ENCODE measurements at regions not wholly inside any gene's neighbourhood (a gene's known extent, or its start where the extent isn't known, plus 50 kb on each side); places are given as distances from the start of the nearest gene placed in this dataset.
A peak's percentile ranks its signal among the peaks of the same experiment; 100 is the strongest.

DNA sequence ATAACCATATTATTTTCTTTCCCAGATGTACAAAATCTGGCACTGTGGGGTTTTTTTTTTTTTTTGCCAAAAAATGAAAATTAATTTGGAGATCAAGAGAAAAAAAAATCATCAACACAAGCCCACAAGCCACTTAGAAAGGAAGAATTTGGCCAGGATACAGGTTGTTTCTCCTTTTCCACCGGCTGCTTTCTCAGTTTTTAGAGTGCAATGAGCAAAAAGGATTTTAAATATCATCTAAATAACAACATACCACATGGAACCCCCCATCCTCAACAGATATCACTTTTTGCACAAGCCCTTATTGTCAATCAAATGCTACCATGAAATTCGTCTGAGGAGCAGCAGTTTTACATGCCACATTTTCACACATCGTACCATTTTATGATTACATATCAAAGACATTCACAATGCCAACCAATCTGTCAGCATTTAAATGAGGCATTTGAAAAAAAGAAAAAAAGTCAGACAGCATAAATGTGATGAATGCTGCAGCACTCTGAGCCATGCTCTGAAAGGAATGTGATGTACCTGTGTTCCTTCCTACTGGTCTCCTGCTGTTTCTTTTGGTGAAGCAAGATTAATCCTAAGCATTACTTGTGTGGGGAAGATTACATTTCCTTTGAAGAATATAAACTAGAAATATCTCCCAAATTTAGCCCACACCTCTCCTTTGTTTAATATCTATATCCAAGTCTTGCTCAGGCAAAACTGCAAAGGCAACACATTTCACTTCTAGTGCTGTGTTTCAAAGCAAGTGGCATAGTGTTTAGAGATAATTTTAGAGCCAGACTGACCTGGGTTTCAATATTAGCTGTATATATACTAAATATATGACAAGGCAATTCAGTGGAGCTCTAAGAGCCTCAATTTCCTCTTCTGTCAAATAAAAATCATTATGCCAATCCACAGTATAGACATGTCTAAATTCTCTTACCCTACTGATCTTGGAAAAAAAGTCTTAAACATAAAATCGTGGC, 391.3 kb downstream of the CMPK2 start:
- no peak for DNase-seq (ENCODE audit: low read depth, low spot score)
- no peak overlapping the region for H3K27ac ChIP-seq

DNA sequence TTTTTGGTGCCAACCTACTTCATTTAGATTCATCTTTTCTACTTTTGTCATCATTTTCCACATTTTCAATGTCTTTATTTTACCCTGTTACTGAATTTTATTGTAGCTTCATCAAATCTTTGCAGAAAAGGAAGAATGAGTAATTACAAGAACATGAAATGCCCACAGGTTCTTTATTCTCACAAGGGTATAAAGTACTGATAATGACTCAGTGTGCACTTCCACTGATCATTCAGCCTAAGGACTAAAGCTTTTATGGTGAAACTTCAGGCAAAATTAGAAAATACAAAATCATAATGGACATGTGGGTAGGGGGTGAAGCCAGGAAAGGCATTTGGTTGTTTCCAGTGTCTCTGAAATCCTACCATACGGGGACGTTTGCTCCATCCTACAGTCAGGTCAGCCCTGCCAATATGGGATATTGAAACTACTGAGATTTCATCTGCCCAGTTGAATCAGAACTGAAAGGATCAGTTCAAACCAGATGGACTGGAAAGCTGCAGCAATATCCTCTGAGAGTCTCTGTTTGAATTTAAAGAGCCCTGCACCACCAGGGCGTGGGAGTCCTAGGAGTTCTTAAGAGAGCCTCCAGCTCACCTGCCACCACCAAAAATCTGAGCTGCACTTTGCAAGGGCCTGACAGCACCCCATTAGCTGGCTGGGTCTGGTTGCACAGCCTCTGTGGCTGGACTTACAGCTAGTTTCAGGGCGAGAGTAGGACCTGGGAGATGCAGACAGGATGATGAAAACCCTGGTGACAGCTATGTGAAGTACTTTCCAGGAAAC, 390.4 kb downstream of the CMPK2 start:
- DNase-seq (ENCODE audit: low read depth, low spot score): no peak
- no peak overlapping the region for H3K27ac ChIP-seq

DNA sequence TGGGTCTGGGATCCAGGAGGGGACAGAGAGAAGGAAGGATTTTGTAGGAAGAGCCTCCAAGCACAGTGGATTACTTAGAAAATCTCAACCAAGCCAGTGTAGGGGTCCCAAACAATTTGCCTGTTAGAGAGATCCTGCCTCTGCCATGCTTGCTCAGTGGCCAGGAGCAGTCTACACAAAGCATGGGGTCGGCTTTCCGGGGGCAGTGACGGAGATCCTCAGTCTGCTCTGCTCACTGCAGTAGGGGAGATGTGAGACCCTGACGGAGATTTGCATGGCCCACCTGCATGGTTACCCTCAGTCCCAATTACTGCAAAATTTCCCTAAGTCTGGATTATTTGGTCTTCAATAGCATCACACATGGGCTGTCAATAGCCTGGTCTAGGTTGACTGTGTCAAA, 385.2 kb downstream of the CMPK2 start:
- H3K27ac ChIP-seq: no peak overlapping the region
- DNase-seq (ENCODE audit: low read depth, low spot score): no peak

DNA sequence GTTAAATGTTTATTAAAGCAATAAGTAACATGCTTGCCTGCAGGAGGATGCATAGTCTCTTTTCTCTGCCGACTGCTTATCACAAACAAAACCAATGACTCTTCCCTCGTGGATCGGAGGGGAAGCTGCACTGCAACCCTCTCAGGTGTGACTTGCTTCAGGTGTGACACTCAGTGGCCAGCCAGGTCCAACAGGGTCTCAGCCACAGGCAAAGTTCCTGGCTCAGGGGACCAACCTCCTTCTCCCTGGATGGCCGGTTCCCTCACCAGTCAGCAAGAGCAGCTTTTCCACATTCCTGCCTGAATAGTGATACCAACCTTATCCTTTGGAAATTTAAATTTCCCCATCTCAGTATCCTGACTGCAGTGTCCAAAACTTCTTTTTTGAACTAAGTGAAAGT, 383.5 kb downstream of the CMPK2 start:
- H3K27ac ChIP-seq: no peak overlapping the region
- no peak for DNase-seq (ENCODE audit: low read depth, low spot score)

DNA sequence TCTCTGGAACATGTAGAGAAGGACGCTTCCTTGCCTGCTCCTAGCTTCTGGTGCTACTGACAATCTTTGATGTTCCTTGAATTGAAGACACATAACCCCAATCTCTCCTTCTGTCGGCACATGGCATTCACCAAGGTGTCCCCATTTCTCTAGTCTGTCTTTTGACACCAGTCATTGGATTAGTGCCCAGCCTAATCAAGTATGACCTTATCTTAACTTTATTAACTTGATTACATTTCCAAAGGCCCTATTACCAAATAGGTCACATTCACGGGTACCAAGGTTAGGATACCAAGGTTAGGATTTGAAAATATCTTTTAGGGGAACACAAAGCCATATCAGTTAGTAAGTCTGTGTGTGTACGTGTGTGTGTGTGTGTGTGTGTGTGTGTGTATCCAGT, 377.9 kb downstream of the CMPK2 start:
- DNase-seq (ENCODE audit: low read depth, low spot score): no peak
- no peak overlapping the region for H3K27ac ChIP-seq

DNA sequence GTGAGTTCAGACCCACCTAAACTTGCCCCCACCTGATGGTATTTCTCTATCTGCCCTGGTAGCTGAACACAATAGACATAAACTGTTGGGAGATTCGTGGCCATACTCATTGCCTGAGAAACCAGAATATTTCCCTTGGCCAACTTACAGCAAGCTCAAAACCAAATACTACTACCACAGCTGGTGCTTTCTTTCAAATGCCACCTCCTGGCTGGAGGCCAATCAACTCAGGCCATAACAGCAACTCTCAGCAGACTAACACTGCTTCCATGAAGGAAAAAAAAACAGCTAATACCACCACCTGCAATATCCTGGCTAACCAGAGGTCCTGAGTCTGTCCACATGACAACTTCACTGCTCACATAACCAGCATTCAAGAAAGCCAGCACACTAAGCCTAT, 373.1 kb downstream of the CMPK2 start:
- H3K27ac ChIP-seq: no peak overlapping the region
- DNase-seq (ENCODE audit: low read depth, low spot score): no peak

DNA sequence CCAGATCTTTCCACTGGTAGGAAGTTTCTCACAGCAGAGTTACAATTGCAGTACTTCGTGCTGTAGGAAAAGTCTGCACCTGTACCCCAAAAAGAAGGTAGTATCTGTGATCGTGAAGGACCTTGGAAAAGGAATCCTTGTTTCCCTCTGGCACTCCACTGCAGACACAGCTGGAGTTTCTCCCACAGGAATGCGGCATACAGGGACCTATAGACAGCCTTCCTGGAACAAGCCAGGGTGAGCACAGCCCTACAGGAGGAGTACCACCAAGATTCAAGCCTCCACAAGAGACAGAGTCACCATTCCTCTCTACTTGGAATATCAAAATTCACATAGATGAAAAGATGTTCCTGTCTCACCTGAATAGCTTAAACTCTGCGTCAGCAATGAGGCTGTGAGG, 372.4 kb downstream of the CMPK2 start:
- no peak overlapping the region for H3K27ac ChIP-seq
- no peak for DNase-seq (ENCODE audit: low read depth, low spot score)

DNA sequence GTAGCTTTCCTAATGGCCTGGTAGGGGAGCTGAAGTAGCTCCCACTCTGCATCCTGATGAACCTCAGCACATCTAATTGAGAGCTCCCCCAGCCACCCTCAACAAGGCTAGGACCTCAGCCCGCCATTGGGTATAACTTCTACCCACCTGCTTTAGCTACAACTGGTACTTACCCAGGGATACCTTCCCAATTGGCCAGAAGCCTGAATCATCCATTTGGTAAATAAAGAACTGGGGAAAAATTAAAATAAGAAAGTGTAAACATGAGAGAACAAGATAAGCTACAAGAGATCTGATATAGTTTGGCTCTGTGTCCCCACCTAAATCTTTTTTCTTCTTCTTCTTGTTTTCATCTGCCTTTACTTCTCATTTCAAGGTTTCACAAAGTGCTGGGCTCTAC, 372.0 kb downstream of the CMPK2 start:
- DNase-seq (ENCODE audit: low read depth, low spot score): no peak
- no peak overlapping the region for H3K27ac ChIP-seq

DNA sequence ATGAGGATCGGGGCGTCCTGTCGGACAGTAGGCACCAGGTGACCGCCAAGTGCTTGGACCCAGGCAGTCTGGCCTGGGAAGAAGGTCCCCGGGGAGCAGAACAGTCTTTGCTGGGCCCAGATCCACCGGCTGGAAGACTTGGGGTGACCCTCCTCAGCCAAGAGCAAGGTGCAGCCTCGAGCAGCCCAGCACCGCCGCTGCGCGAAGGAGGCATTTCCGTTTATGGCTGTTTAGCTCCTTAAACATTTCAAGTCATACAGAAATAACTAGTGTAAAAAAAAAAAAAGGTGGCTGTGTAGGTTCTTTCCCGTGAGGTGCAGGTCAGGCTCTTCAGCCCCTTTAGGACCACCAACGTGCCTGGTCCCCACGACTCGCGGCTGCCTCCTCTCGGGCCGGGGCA, 370.2 kb downstream of the CMPK2 start:
- H3K27ac ChIP-seq: no peak overlapping the region
- no peak for DNase-seq (ENCODE audit: low read depth, low spot score)

DNA sequence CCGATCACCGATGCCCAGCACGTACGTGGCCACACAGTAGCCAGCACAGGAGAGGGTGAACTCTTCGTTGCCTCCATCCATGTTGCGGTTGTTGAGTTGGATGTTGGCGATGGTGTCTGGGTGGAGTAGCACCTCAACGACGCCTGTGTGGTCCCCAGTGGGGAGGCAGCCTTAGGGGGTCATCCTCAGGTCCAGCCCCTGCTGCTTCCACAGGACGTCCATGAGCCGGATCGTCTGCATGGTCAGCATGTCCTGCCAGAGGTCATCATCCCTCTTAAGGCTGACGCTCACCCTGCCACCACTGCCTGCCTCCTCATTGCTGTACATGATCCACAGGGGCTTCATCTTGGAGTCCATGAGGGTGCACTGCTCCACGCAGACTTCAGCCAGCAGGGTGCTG, 369.3 kb downstream of the CMPK2 start:
- H3K27ac ChIP-seq: no peak overlapping the region
- DNase-seq (ENCODE audit: low read depth, low spot score): no peak

DNA sequence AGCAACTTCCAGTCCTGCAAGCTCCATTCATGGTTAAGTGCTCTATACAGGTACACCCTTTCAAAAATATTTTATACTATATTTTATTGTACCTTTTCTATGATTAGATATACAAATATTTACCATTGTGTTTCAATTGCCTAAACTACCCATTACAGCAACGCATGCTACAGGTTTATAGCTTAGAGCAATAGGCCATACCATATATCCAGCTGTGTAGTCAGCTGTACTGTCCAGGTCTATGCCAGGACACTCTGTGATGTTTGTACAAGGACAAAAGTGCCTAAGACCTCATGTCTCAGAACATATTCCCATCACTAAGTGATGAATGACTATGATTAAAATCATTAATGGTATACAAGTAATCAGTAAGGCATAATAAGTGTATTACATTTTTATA, 368.7 kb downstream of the CMPK2 start:
- no peak for DNase-seq (ENCODE audit: low read depth, low spot score)
- no peak overlapping the region for H3K27ac ChIP-seq

DNA sequence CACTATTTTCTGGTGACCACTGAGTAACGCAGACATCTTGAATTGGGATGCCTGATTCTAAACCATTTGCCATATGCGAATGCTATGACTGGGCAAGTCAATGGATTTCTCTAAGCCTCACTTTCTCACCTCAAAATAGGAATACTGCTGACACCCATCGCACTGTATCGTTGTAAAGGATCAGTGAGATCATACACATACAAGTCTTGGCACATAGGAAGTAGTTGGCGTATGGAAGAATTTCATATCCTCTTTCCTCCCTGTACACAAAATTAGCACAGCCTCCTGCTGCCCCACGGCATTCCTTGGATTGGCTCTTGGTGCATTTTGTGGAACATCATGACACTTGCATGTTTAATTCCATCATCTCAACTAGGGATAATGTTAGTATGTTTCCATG, 366.9 kb downstream of the CMPK2 start:
- DNase-seq (ENCODE audit: low read depth, low spot score): no peak
- no peak overlapping the region for H3K27ac ChIP-seq

DNA sequence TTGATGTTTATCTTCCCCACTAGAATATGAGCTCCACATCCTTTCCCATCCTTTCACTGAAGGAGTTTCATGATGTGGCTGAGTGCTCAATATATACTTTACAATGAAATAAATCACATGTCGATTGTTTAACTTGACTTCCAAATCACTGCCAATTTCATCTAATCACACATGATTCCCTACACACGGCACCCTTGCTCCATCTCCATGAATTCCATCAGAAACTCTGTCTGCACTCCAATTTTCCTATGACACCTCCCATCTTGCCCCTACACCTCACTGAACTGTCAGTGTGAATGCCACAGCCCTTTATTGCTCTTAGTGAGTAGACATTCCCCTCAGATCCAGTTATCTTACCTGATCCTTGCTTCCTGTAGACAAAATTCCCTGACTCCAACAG, 366.0 kb downstream of the CMPK2 start:
- DNase-seq (ENCODE audit: low read depth, low spot score): no peak
- no peak overlapping the region for H3K27ac ChIP-seq

DNA sequence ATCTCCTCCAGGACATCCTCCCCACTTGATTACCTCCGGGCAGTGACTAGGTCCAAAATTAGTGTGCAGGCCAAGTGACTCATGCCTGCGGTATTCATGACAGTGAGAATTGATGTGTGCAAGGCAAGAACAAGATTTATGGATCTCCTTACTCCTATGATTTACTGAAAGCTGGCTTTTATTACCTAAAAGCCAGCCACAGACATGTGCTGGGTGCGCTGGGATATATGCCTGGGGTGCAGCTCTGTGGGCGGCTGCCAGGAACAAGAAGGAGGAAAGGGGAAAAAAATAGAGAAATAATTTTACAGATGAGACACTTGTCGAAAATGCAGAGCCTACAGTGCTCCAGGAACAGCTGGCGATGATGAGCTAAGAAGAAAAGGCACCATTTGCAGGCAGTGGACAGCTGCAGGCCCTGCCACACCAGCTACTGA, 359.3 kb downstream of the CMPK2 start:
- DNase-seq (ENCODE audit: low read depth, low spot score): peak; percentile 36
- no peak overlapping the region for H3K27ac ChIP-seq

DNA sequence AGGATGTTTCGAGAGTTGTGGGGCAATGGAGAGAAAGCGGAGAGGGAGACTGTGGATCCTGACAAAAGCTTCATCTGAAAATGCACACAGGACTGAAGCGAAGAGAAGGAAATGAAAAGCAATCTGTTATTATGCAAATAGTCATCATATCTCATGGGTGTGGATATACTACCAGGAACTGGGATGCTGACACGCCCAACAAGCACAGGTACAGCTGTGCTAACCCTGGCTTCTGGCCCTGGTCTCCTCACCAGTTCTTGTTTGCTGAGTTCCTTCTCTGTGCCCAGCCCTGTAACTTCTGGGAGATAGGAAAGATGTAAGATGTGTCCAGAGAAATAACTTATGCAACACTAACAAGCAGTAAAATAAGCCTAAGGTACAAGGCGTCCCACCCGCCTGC, 358.8 kb downstream of the CMPK2 start:
- DNase-seq (ENCODE audit: low read depth, low spot score): no peak

DNA sequence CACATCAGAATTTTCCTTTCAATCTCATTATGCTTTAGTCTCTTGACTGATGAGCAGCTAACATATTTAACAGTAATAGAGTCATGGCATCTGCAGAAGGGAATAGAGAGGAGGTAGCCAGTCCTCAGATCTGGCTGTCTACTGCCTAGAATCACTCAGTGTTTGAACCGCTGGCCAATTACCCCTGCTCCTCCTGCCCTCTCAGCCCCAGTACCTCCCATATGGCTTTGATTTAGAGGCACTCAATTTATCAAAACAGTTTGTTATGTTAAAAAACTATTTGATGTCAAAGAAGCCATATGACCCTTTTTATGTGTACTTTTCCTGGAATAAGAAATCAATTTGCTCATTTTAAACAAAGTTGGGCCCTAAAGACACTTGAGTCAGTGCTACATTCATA, 355.2 kb downstream of the CMPK2 start:
- H3K27ac ChIP-seq: no peak overlapping the region
- DNase-seq (ENCODE audit: low read depth, low spot score): no peak

More for the DNA sequence above, 358.8 kb downstream of the CMPK2 start:
- H3K27ac ChIP-seq: no peak overlapping the region

DNA sequence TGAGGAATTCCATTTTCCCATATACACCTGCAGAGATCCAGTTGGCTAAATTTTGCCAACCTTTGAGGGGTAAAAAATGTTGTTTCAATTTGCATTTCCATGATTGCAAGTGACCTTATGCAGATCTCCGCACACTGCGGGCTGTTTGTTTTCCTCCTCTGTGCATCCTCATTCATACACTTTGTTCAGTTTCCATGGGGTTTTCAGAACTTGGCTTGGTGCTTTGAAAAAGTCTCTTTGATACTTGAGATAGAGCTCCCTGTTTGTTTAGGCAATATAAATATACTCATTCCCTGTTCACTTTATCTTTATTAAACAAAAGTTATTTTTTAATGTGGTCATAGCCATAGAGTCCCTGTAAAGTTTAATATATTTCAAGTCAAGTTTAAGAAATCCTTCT, 353.1 kb downstream of the CMPK2 start:
- DNase-seq (ENCODE audit: low read depth, low spot score): no peak
- no peak overlapping the region for H3K27ac ChIP-seq

DNA sequence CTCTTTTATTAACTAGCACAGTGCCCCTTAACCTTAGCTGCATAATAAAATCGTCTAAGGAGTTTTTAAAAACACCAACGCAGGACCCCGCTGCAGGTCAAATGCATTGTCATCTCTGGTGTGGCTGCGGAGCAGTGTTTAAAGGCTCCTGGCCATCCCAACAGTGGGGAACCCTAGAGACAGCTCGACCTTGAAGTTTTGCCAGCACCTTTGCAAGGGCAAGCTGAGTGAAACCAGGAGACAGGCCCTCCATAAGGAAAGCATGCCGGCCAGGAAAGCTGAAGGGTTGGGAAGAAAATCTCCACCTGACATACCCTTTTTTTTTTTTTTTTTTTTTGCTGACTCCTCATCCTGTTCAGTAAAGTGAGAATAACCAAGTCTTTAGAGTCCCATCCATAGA, 349.0 kb downstream of the CMPK2 start:
- DNase-seq (ENCODE audit: low read depth, low spot score): no peak
- H3K27ac ChIP-seq: no peak overlapping the region

DNA sequence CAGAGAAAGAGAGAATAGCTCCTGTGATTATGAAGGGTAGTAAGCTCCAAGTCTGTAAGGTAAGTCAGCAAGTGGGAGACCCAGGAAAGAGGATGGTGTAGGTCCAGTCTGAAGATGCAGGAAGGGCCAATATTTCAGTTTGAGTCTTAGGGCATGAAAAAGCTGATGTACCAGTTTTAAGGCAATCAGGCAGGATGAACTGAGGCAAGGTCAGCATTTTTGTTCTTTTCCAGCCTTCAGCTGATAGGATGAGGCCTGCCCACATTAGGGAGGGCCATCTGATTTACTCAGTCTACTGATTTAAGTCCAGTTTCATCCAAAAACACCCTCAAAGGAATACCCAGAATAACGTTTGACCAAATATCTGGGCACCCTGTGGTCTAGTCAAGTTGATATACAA, 347.3 kb downstream of the CMPK2 start:
- no peak for DNase-seq (ENCODE audit: low read depth, low spot score)

DNA sequence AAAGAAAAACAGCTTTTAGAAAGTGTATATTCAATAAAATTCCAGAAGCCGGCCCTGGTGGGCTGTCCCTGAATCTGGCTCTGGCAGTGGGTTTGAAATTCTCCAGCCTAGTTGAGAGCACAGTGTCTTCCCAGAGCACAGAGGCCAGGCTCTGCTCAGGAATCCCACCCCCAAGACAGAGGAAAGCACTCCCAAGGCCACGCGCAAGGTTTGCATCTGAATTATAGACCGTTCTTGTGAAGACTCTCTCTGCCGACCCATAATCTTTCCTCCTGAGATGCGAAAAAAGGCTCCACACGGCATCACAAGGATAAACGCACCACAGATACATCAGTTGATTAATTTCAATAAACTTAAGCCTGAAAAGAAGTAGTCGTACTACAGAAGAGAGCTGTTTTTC, 342.2 kb downstream of the CMPK2 start:
- no peak overlapping the region for H3K27ac ChIP-seq
- no peak for DNase-seq (ENCODE audit: low read depth, low spot score)

More for the DNA sequence above, 347.3 kb downstream of the CMPK2 start:
- H3K27ac ChIP-seq: no peak overlapping the region

DNA sequence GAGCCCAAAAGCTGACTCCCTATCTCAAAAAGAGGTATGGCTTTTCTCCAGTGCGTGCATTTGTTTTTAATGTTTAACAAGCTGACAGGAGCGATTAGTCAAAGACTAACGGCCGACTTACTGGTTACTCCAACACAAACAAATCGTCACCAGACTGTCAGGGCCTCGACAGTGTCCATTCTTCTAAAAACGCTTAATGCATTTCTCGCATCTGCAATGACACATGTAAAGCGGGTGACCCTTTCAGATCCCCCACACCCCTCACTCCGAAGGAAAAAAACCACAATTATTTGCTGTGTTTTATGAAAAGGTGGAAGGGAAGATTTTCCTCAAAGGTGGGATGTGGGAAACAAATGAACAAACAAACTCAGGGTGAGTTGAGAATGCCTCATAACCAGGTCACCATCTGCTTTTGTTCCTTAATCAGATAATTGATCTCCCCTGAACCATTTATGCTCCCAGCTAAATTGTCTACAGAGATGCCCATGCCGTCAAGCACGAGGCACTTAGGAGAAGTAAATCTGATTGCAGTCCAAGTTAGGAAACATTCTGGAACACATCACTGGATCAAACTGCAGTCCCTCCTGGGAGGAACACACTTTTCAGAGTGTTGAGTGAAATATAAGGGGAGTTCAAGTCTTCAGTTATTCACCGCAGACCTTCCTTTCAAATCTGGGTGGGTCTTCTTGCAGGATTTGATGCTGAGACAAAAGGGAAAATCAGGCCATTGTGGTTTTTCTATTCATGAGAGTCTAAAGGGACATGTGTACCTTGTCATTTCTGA, 340.8 kb downstream of the CMPK2 start:
- no peak overlapping the region for H3K27ac ChIP-seq
- DNase-seq (ENCODE audit: low read depth, low spot score): no peak
